ENCODE measurements at regions not wholly inside any gene's neighbourhood (a gene's known extent, or its start where the extent isn't known, plus 50 kb on each side); places are given as distances from the start of the nearest gene placed in this dataset.

GRCh38 chr10:44786286-44786850 is 124.8 kb upstream of the TMEM72 start:
- TF ChIP-seq KAT7 (CRISPR knock-in tag; IDR thresholded peaks at IDR 0.05; ENCODE audit: borderline replicate concordance), result no peak
- no peak for TF ChIP-seq CTCF (IDR thresholded peaks at IDR 0.05)
- no peak for TF ChIP-seq JUN (CRISPR knock-in tag; IDR thresholded peaks at IDR 0.05)
- TF ChIP-seq MAX (CRISPR knock-in tag; IDR thresholded peaks at IDR 0.05), result no peak
- TF ChIP-seq TCF7 (CRISPR knock-in tag; IDR thresholded peaks at IDR 0.05; ENCODE audit: low read depth), result no peak
